Left ventricle myocardium inferior (tissue), 1 donor: ENCODE measurements at regions not wholly inside any gene's neighbourhood (a gene's known extent, or its start where the extent isn't known, plus 50 kb on each side); places are given as distances from the start of the nearest gene placed in this dataset.

ENCODE experiments used
- DNase-seq: peaks from one replicate; pipeline ENCODE4 v3.0.0-alpha.2; 2020
- H3K27ac ChIP-seq: fragments of 200-600 bp; replicated peaks from 2 replicates; pipeline ENCODE4 v1.8.0; 2021
- H3K27me3 ChIP-seq: fragments of 200-600 bp; 2 replicates; pipeline ENCODE4 v1.8.0; 2021; ENCODE audit warnings: low read depth
- H3K36me3 ChIP-seq: fragments of 200-600 bp; 2 replicates; pipeline ENCODE4 v1.8.0; 2021
- H3K4me1 ChIP-seq: fragments of 200-600 bp; 2 replicates; pipeline ENCODE4 v1.8.0; 2021
- H3K4me3 ChIP-seq: fragments of 200-600 bp; 2 replicates; pipeline ENCODE4 v1.8.0; 2021; ENCODE audit warnings: mild to moderate bottlenecking, moderate library complexity
- H3K9me3 ChIP-seq: fragments of 200-600 bp; replicated peaks from 2 replicates; pipeline ENCODE4 v1.8.0; 2021
- intact Hi-C: fragments of 100-400 bp; cut with micrococcal nuclease; formaldehyde crosslinking; loops from one replicate; pipeline ENCODE4 v1.11.0; 2022
- TF ChIP-seq, protein P1 (sequence below): fragments of 200-600 bp; IDR thresholded peaks from 2 replicates; pipeline ENCODE4 v1.8.0; 2021; ENCODE audit warnings: antibody characterized with exemption, mild to moderate bottlenecking, borderline replicate concordance
- donor health status: DM: no; HTN: yes; CAD: no; lungs with severe emphysema.

DNA sequence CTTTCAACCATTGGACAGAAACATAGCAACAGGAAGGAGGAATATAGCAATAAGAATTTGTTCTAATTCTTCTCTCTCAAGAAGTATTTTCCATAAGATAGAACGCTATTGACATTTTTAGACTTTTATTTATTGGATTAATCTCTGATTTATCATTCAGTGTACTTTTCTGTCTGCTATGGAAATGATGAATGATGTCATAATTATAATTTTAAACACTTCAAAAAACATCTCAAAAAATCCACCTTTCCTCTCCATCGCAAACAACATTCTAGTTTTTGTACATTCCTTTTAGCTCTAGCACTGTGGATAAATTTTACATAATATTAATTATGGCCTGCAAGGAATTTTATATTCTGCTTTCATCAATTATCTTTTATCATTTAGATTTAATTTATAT lies 643.2 kb downstream of the DHX35 start:
- H3K9me3 ChIP-seq: peaks cover 12% of the 10 kb centered on the region

DNA sequence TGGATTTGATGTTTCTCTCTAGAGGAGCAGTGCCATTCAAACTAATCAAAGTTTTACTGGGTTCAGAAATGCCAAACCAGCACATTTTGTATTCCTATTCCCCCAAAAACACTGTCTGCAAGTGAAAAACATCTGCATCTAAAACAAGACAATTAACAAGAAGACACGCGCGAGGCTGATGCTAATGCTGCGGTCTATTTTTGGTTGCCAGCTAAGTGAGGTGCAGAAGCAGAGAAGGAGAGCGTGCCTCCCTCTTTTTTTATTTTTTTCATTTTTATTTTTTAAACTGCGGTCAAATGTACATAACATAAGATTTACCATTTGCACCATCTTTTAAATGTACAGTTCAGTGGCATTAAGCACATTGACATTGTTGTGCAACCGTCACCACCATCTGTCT lies 641.1 kb downstream of the DHX35 start:
- Histone ChIP-seq H3K4me3 (no peak overlapping the region), H3K9me3 (no peaks in the 10 kb centered on the region), H3K4me1 (no peaks in the 10 kb centered on the region), H3K36me3 (no peaks in the 10 kb centered on the region), H3K27me3 (peaks cover 27% of the 10 kb centered on the region), H3K27ac (no peak overlapping the region)
- no peak for DNase-seq
- TF ChIP-seq, protein P1, sequence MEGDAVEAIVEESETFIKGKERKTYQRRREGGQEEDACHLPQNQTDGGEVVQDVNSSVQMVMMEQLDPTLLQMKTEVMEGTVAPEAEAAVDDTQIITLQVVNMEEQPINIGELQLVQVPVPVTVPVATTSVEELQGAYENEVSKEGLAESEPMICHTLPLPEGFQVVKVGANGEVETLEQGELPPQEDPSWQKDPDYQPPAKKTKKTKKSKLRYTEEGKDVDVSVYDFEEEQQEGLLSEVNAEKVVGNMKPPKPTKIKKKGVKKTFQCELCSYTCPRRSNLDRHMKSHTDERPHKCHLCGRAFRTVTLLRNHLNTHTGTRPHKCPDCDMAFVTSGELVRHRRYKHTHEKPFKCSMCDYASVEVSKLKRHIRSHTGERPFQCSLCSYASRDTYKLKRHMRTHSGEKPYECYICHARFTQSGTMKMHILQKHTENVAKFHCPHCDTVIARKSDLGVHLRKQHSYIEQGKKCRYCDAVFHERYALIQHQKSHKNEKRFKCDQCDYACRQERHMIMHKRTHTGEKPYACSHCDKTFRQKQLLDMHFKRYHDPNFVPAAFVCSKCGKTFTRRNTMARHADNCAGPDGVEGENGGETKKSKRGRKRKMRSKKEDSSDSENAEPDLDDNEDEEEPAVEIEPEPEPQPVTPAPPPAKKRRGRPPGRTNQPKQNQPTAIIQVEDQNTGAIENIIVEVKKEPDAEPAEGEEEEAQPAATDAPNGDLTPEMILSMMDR: no peak
- intact Hi-C loops: no loop called here

More for the DNA sequence above, 643.2 kb downstream of the DHX35 start:
- TF ChIP-seq, protein P1: no peak
- Histone ChIP-seq H3K36me3 (no peaks in the 10 kb centered on the region), H3K4me3 (no peak overlapping the region), H3K27ac (no peak overlapping the region), H3K4me1 (no peaks in the 10 kb centered on the region), H3K27me3 (peaks cover 21% of the 10 kb centered on the region)
- intact Hi-C loops: no loop called here
- DNase-seq: no peak

DNA sequence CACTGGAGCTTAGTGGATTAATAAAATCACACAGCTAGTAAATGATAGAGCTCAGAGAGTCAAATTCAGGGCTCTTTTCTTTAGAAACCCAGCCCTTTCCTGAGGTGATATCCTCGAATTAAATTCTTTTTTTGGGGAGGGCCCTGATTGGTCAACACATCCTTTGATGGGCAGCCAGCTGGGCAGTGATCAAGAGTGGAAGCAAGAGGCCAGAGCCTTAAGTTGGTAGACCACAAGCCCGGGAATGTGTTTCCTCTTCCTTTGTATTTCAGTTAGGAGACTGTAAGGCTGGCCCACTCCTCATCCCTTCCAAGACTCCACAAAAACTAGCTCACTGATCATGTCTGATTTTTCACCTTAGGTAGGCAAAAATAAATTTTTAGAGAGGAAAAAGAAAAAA lies 640.5 kb downstream of the DHX35 start:
- H3K9me3 ChIP-seq: no peaks in the 10 kb centered on the region
- H3K4me1 ChIP-seq: no peaks in the 10 kb centered on the region
- H3K36me3 ChIP-seq: no peaks in the 10 kb centered on the region
- DNase-seq: no peak
- intact Hi-C loops: no loop called here
- H3K27ac ChIP-seq: no peak overlapping the region
- no peak overlapping the region for H3K4me3 ChIP-seq
- TF ChIP-seq, protein P1: no peak
- peaks cover 23% of the 10 kb centered on the region for H3K27me3 ChIP-seq

DNA sequence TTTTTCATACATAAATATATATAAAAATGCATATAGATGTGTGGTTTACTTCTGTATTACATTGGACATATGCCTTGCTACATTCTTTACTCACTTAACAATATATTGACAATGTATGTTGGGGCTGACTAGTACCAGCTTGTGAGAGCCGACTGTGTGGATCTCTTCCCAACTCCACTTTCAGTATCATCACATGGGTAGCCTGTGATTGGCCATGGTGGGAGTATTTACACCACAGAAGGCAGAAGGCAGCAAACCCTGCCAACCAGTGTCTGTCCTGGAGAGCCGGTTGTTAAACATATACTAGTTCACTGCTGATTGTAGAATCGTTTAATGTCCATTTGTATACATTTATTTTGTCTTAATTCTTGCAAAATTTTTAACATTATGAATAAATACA lies 638.7 kb downstream of the DHX35 start:
- H3K9me3 ChIP-seq: no peaks in the 10 kb centered on the region
- no peak for DNase-seq
- H3K27me3 ChIP-seq: peaks cover 28% of the 10 kb centered on the region
- no peaks in the 10 kb centered on the region for H3K4me1 ChIP-seq
- H3K36me3 ChIP-seq: no peaks in the 10 kb centered on the region
- H3K4me3 ChIP-seq: no peak overlapping the region
- H3K27ac ChIP-seq: no peak overlapping the region
- TF ChIP-seq, protein P1: no peak
- intact Hi-C loops: no loop called here

DNA sequence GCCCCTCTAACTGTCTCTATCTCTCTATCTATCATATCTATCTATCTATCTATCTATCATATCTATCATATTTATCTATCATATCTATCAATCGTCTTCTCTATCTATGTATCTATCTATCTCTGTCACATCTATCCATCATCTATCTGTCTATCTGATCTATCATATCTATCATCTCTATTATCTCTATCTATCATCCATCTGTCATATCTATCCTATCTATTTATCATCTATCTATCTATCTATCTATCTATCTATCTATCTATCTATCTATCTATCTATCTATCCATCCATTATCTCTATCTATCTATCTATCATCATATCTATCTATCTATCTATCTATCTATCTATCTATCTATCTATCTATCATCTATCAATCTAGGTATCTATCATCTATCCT lies 638.0 kb downstream of the DHX35 start:
- no peak for DNase-seq
- Histone ChIP-seq H3K36me3 (no peaks in the 10 kb centered on the region), H3K27ac (no peak overlapping the region), H3K27me3 (peaks cover 25% of the 10 kb centered on the region), H3K4me3 (no peak overlapping the region), H3K4me1 (no peaks in the 10 kb centered on the region), H3K9me3 (no peaks in the 10 kb centered on the region)
- TF ChIP-seq, protein P1: no peak
- intact Hi-C loops: no loop called here

DNA sequence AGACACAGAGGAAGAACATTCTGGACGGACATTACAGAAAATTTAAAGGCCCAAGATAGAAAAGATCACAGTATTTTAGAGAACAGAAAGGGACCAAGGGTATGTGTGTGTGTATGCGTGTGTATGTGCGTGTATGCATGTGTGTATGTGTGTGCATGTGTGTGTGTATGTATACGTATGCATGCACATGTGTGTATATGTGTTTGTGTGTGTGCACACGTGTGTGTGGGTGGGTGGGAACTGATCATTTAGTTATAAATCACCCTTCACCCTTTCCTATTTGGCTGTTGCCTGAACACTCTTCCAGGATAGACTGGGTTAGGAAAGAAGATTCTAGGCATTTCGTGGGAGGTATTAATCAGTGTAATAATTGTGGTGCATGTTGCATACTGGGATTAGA lies 634.4 kb downstream of the DHX35 start:
- no peaks in the 10 kb centered on the region for H3K4me1 ChIP-seq
- DNase-seq: no peak
- H3K9me3 ChIP-seq: no peaks in the 10 kb centered on the region
- H3K27me3 ChIP-seq: peaks cover 15% of the 10 kb centered on the region
- TF ChIP-seq, protein P1: no peak
- no peak overlapping the region for H3K27ac ChIP-seq
- no peak overlapping the region for H3K4me3 ChIP-seq
- intact Hi-C loops: no loop called here
- H3K36me3 ChIP-seq: no peaks in the 10 kb centered on the region
